ENCODE measurements at regions not wholly inside any gene's neighbourhood (a gene's known extent, or its start where the extent isn't known, plus 50 kb on each side); places are given as distances from the start of the nearest gene placed in this dataset.

GRCh38 chr9:87375397-87376073 lies 122.1 kb upstream of the DAPK1 start:
- H3K79me2 ChIP-seq (ENCODE audit: insufficient read depth), result no peaks in the 10 kb centered on the region
- peaks cover 10% of the 10 kb centered on the region; the same call in 1 of the 2 replicates for H3K27me3 ChIP-seq (replicated peaks; ENCODE audit: insufficient read depth)
- TF ChIP-seq EZH2phosphoT487 (IDR thresholded peaks at IDR 0.05; ENCODE audit: insufficient read depth, low read depth) (no peak), EZH2 (IDR thresholded peaks at IDR 0.05; ENCODE audit: insufficient read depth, poor library complexity, severe bottlenecking) (no peak)
- no peaks in the 10 kb centered on the region for H3K9me2 ChIP-seq (ENCODE audit: insufficient read depth)
- H2AFZ ChIP-seq, result no peak overlapping the region
- in situ Hi-C loops (cut with MboI), result no loop called here
- WGBS, 2 experiments (ENCODE audit: low coverage in 1 of 2, low lambda C conversion rate in 2 of 2, missing lambda C conversion rate in 2 of 2), result 54 to 59% methylated on average over 7 of the region's 7 CpGs
- no peaks in the 10 kb centered on the region for H3K36me3 ChIP-seq (ENCODE audit: low read depth)
- peaks cover 8% of the 10 kb centered on the region; the same call in 1 of the 2 replicates for H3K4me1 ChIP-seq (ENCODE audit: insufficient read depth)
- H3F3A ChIP-seq (ENCODE audit: insufficient read depth), result no peaks in the 10 kb centered on the region
- DNase-seq, result peak; percentile 57
- no peak overlapping the region for H3K27ac ChIP-seq
- H3K9me3 ChIP-seq (ENCODE audit: low read depth), result no peaks in the 10 kb centered on the region
- no peak overlapping the region for H3K9ac ChIP-seq
- H4K20me1 ChIP-seq (ENCODE audit: insufficient read depth), result no peaks in the 10 kb centered on the region
- no peak overlapping the region for H3K4me2 ChIP-seq (ENCODE audit: unreplicated experiment)
- H3K4me3 ChIP-seq, result no peak overlapping the region

- Histone ChIP-seq H3F3A (ENCODE audit: insufficient read depth) (no peaks in the 10 kb centered on the region), H3K27me3 (replicated peaks; ENCODE audit: insufficient read depth) (peaks cover 3% of the 10 kb centered on the region; the same call in 1 of the 2 replicates), H3K4me2 (ENCODE audit: unreplicated experiment) (no peak overlapping the region), H2AFZ (no peak overlapping the region), H4K20me1 (ENCODE audit: insufficient read depth) (no peaks in the 10 kb centered on the region), H3K4me1 (ENCODE audit: insufficient read depth) (peaks cover 25% of the 10 kb centered on the region), H3K9me2 (ENCODE audit: insufficient read depth) (no peaks in the 10 kb centered on the region), H3K9ac (no peak overlapping the region), H3K9me3 (ENCODE audit: low read depth) (no peaks in the 10 kb centered on the region), H3K36me3 (ENCODE audit: low read depth) (no peaks in the 10 kb centered on the region), H3K27ac (no peak overlapping the region), H3K79me2 (ENCODE audit: insufficient read depth) (no peaks in the 10 kb centered on the region), H3K4me3 (no peak overlapping the region)
- WGBS, 2 experiments (ENCODE audit: low coverage in 1 of 2, low lambda C conversion rate in 2 of 2, missing lambda C conversion rate in 2 of 2), result 61 to 65% methylated on average over 1 of the region's 1 CpG
- no peak for DNase-seq
- TF ChIP-seq EZH2phosphoT487 (IDR thresholded peaks at IDR 0.05; ENCODE audit: insufficient read depth, low read depth) (no peak), EZH2 (IDR thresholded peaks at IDR 0.05; ENCODE audit: insufficient read depth, poor library complexity, severe bottlenecking) (no peak)
- in situ Hi-C loops (cut with MboI), result no loop called here
Observed at GRCh38 chr9:87378676-87379075, 119.0 kb upstream of the DAPK1 start.

DNA sequence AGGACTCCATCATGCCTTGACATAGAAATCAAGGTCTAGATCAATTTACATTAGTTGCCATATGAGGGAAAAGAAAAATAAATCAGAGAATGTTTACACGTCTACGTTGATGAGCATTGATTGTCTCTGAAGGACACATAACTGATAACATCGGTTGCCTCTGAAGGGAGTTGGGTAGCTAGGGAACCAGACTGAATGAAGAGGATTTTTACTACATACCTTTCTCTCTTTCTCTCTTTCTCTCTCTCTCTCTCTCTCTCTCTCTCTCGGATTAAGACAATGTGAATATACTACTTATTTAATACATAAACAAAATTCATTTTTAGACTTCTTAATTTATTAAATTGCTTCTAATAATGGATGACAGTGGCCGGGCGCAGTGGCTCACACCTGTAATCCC lies 118.4 kb upstream of the DAPK1 start:
- WGBS, 2 experiments (ENCODE audit: low coverage in 1 of 2, low lambda C conversion rate in 2 of 2, missing lambda C conversion rate in 2 of 2), result 76 to 84% methylated on average over 6 of the region's 6 CpGs
- Histone ChIP-seq H3K9me2 (ENCODE audit: insufficient read depth) (no peaks in the 10 kb centered on the region), H3K27ac (no peak overlapping the region), H4K20me1 (ENCODE audit: insufficient read depth) (no peaks in the 10 kb centered on the region), H3K36me3 (ENCODE audit: low read depth) (no peaks in the 10 kb centered on the region), H3F3A (ENCODE audit: insufficient read depth) (no peaks in the 10 kb centered on the region), H2AFZ (no peak overlapping the region), H3K79me2 (ENCODE audit: insufficient read depth) (no peaks in the 10 kb centered on the region), H3K4me3 (no peak overlapping the region), H3K27me3 (replicated peaks; ENCODE audit: insufficient read depth) (peaks cover 3% of the 10 kb centered on the region; the same call in 1 of the 2 replicates), H3K9ac (no peak overlapping the region), H3K4me1 (ENCODE audit: insufficient read depth) (peaks cover 25% of the 10 kb centered on the region), H3K9me3 (ENCODE audit: low read depth) (no peaks in the 10 kb centered on the region), H3K4me2 (ENCODE audit: unreplicated experiment) (no peak overlapping the region)
- DNase-seq, result no peak
- in situ Hi-C loops (cut with MboI), result no loop called here
- TF ChIP-seq EZH2phosphoT487 (IDR thresholded peaks at IDR 0.05; ENCODE audit: insufficient read depth, low read depth) (no peak), EZH2 (IDR thresholded peaks at IDR 0.05; ENCODE audit: insufficient read depth, poor library complexity, severe bottlenecking) (no peak)

DNA sequence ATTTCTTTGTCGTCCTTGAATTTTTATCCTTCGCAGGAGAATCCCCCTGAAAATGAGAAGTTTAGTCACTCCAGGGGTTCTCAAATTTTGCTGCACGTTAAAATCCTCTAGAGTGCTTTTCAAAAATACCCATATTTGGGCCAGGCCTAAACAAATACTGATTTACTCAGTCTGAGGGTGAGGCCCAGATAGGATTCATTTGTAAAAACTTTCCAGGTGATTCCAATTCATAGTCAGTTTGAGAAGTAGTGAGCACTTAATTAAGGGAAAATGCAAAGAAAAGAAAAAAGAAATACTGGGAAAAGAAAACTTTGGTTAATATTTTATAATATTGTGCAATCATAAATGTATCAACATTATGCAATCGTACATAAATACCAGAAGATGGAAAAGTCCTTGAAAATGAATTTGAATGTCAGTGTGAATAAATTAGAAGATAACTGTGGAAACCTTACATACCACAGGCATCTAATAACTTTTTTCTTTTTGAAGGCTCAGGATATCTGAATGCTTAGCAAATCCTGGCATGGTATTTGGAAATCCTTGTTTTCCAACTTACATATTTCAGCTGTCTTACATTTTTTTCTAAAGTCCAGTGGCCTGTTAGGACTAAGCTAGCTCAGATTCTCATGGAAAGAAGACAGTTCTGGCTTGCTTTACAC lies 116.5 kb upstream of the DAPK1 start:
- DNase-seq, result peak; percentile 62
- Histone ChIP-seq H3K4me3 (no peak overlapping the region), H3K9ac (no peak overlapping the region), H3K4me1 (ENCODE audit: insufficient read depth) (peaks cover 18% of the 10 kb centered on the region), H3K27ac (peak overlapping the region; percentile 37), H3F3A (ENCODE audit: insufficient read depth) (no peaks in the 10 kb centered on the region), H2AFZ (no peak overlapping the region), H3K9me3 (ENCODE audit: low read depth) (no peaks in the 10 kb centered on the region), H3K27me3 (replicated peaks; ENCODE audit: insufficient read depth) (peaks cover 3% of the 10 kb centered on the region), H3K4me2 (ENCODE audit: unreplicated experiment) (no peak overlapping the region), H4K20me1 (ENCODE audit: insufficient read depth) (no peaks in the 10 kb centered on the region), H3K36me3 (ENCODE audit: low read depth) (no peaks in the 10 kb centered on the region), H3K9me2 (ENCODE audit: insufficient read depth) (no peaks in the 10 kb centered on the region), H3K79me2 (ENCODE audit: insufficient read depth) (no peaks in the 10 kb centered on the region)
- 40 to 55% methylated on average over 4 of the region's 4 CpGs for WGBS, 2 experiments (ENCODE audit: low coverage in 1 of 2, low lambda C conversion rate in 2 of 2, missing lambda C conversion rate in 2 of 2)
- in situ Hi-C loops (cut with MboI), result no loop called here
- no peak for TF ChIP-seq EZH2 (IDR thresholded peaks at IDR 0.05; ENCODE audit: insufficient read depth, poor library complexity, severe bottlenecking)
- TF ChIP-seq EZH2phosphoT487 (IDR thresholded peaks at IDR 0.05; ENCODE audit: insufficient read depth, low read depth), result no peak
